ENCODE measurements at regions not wholly inside any gene's neighbourhood (a gene's known extent, or its start where the extent isn't known, plus 50 kb on each side); places are given as distances from the start of the nearest gene placed in this dataset.

- DNase-seq, result no peak
Observed at GRCh38 chr3:30502742-30503073, 103.7 kb upstream of the TGFBR2 start.

- no peak for DNase-seq
Observed at GRCh38 chr3:30503446-30503845, 103.0 kb upstream of the TGFBR2 start.

- no peak for DNase-seq
Observed at GRCh38 chr3:30504939-30505338, 101.5 kb upstream of the TGFBR2 start.

- DNase-seq, result no peak
Observed at GRCh38 chr3:30505866-30506520, 100.4 kb upstream of the TGFBR2 start.

GRCh38 chr3:30508339-30508738 is 98.1 kb upstream of the TGFBR2 start:
- DNase-seq, result no peak

GRCh38 chr3:30510596-30510995 is 95.8 kb upstream of the TGFBR2 start:
- DNase-seq, result no peak

- DNase-seq, result no peak
Observed at GRCh38 chr3:30511524-30512251, 94.7 kb upstream of the TGFBR2 start.

- no peak for DNase-seq
Observed at GRCh38 chr3:30512576-30512975, 93.8 kb upstream of the TGFBR2 start.

- DNase-seq, result no peak
Observed at GRCh38 chr3:30513374-30514152, 92.8 kb upstream of the TGFBR2 start.

GRCh38 chr3:30516238-30516637 is 90.2 kb upstream of the TGFBR2 start:
- no peak for DNase-seq

- DNase-seq, result no peak
Observed at GRCh38 chr3:30518181-30518864, 88.1 kb upstream of the TGFBR2 start.

- DNase-seq, result no peak
Observed at GRCh38 chr3:30518872-30519271, 87.5 kb upstream of the TGFBR2 start.

- no peak for DNase-seq
Observed at GRCh38 chr3:30520699-30521098, 85.7 kb upstream of the TGFBR2 start.

GRCh38 chr3:30521156-30521715 is 85.2 kb upstream of the TGFBR2 start:
- no peak for DNase-seq

- DNase-seq, result no peak
Observed at GRCh38 chr3:30522476-30522875, 83.9 kb upstream of the TGFBR2 start.

GRCh38 chr3:30523366-30523765 is 83.0 kb upstream of the TGFBR2 start:
- DNase-seq, result no peak

- DNase-seq, result no peak
Observed at GRCh38 chr3:30524357-30525040, 81.9 kb upstream of the TGFBR2 start.

GRCh38 chr3:30526031-30526430 is 80.4 kb upstream of the TGFBR2 start:
- DNase-seq, result no peak

- DNase-seq, result no peak
Observed at GRCh38 chr3:30527186-30527585, 79.2 kb upstream of the TGFBR2 start.

GRCh38 chr3:30527720-30528119 is 78.7 kb upstream of the TGFBR2 start:
- no peak for DNase-seq

GRCh38 chr3:30530084-30530483 is 76.3 kb upstream of the TGFBR2 start:
- no peak for DNase-seq

GRCh38 chr3:30531017-30531570 is 75.3 kb upstream of the TGFBR2 start:
- no peak for DNase-seq
